ENCODE measurements at regions not wholly inside any gene's neighbourhood (a gene's known extent, or its start where the extent isn't known, plus 50 kb on each side); places are given as distances from the start of the nearest gene placed in this dataset.

GRCh38 chr5:158246661-158247060, 387.7 kb upstream of the CLINT1 start:
- POLR2A ChIA-PET = no interaction called here
- TF ChIP-seq CTCF (IDR thresholded peaks at IDR 0.05; ENCODE audit: insufficient read depth, low read depth, low read length) = no peak
- no peak overlapping the region for H3K4me3 ChIP-seq (ENCODE audit: low read depth, low read length)
- DNase-seq (ENCODE audit: low read depth) = no peak
- no peaks in the 10 kb centered on the region for H3K27me3 ChIP-seq (ENCODE audit: control insufficient read depth, insufficient read depth, low read length)
- no peaks in the 10 kb centered on the region for H3K36me3 ChIP-seq (ENCODE audit: control insufficient read depth, insufficient read depth, low read length)
- CTCF ChIA-PET = no interaction called here

DNA sequence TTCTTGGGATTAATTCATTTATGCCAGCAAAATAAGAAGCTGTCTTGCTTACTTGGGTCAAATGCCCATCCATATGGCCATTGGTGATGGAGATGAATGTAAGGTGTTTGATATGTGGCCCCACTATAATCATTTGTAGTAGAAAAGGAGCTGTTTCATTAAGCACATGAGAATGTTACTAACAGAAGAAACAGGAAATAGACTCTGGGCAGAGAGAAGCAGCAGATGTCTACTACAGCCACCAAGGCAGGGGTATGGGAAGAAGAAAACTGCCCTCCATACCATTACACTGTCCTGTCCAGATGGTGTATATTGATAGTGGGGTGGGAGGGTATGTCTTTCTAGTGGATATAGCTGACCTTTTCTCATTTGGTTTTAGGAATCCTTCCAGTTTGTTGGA, 386.6 kb upstream of the CLINT1 start:
- no peaks in the 10 kb centered on the region for H3K36me3 ChIP-seq (ENCODE audit: control insufficient read depth, insufficient read depth, low read length)
- no peak for DNase-seq (ENCODE audit: low read depth)
- ChIA-PET POLR2A (no interaction called here), CTCF (no interaction called here)
- no peak overlapping the region for H3K4me3 ChIP-seq (ENCODE audit: low read depth, low read length)
- no peaks in the 10 kb centered on the region for H3K27me3 ChIP-seq (ENCODE audit: control insufficient read depth, insufficient read depth, low read length)
- TF ChIP-seq CTCF (IDR thresholded peaks at IDR 0.05; ENCODE audit: insufficient read depth, low read depth, low read length) = no peak

GRCh38 chr5:158244882-158245281, 385.9 kb upstream of the CLINT1 start:
- DNase-seq (ENCODE audit: low read depth) = no peak
- Histone ChIP-seq H3K36me3 (ENCODE audit: control insufficient read depth, insufficient read depth, low read length) (no peaks in the 10 kb centered on the region), H3K4me3 (ENCODE audit: low read depth, low read length) (no peak overlapping the region), H3K27me3 (ENCODE audit: control insufficient read depth, insufficient read depth, low read length) (no peaks in the 10 kb centered on the region)
- TF ChIP-seq CTCF (IDR thresholded peaks at IDR 0.05; ENCODE audit: insufficient read depth, low read depth, low read length) = no peak
- POLR2A ChIA-PET = no interaction called here
- CTCF ChIA-PET = no interaction called here

DNA sequence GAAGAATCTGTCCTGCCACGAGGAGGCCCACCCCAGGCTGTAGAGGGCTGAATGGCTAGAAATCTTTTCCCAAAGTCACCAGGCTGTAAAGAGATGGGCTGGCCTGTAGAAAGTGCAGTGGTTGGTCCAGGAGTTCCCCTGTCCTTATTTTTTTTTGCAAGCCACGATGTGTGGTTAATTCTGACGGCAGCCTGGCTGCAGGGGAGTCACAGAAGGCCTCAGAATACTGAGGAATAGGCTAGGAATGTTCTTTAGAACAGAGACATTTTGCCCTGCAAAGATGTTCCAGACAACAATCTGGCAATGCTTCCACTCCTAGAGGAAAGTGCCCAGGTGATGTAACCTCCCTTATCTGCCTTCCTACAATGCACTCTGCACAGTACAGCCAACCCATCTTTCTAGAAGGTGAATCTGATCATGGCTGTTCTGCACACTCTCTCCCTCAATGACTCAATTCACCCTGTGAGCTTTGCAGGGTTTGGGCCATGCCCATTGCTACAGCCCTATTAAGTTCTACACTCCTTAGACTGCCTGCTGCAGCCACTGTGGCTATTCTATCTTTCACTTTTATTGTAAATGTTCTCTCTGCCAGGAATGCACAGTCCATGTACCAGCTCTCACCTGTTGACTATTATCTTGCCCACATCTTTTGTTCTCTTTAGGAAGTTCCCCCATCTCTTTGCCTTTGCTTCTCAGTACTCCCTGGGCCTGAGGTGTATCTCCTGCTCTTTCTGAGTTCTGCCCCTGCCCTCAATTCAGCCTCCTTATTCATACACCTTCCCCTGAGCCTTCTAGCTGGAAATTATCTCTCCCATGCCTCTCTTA, 377.8 kb upstream of the CLINT1 start:
- ChIA-PET POLR2A (no interaction called here), CTCF (no interaction called here)
- Histone ChIP-seq H3K36me3 (ENCODE audit: control insufficient read depth, insufficient read depth, low read length) (no peaks in the 10 kb centered on the region), H3K4me3 (ENCODE audit: low read depth, low read length) (no peak overlapping the region), H3K27me3 (ENCODE audit: control insufficient read depth, insufficient read depth, low read length) (no peaks in the 10 kb centered on the region)
- no peak for DNase-seq (ENCODE audit: low read depth)
- TF ChIP-seq CTCF (IDR thresholded peaks at IDR 0.05; ENCODE audit: insufficient read depth, low read depth, low read length) = no peak

DNA sequence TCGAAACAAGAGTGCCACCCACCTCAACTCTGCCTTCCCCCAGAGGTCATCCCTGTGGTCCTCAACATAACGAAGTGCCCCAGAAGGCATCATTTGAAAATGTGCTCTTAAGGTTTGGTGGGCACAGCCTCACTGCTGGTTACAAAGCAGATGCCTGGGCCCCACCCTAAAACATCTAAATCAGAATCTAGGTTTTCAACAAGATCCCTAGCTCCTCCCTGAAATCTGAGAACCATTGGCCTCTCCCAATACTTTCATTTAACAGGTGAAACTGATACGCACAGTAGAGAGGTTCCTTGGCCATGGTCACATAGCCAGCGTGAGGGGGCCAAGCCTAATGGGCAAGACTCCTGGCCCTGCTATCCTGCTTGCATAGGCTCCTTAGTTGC, 376.2 kb upstream of the CLINT1 start:
- Histone ChIP-seq H3K4me3 (ENCODE audit: low read depth, low read length) (no peak overlapping the region), H3K27me3 (ENCODE audit: control insufficient read depth, insufficient read depth, low read length) (no peaks in the 10 kb centered on the region), H3K36me3 (ENCODE audit: control insufficient read depth, insufficient read depth, low read length) (no peaks in the 10 kb centered on the region)
- POLR2A ChIA-PET = no interaction called here
- no peak for TF ChIP-seq CTCF (IDR thresholded peaks at IDR 0.05; ENCODE audit: insufficient read depth, low read depth, low read length)
- CTCF ChIA-PET = no interaction called here
- DNase-seq (ENCODE audit: low read depth) = no peak
